ENCODE measurements at regions not wholly inside any gene's neighbourhood (a gene's known extent, or its start where the extent isn't known, plus 50 kb on each side); places are given as distances from the start of the nearest gene placed in this dataset.

DNA sequence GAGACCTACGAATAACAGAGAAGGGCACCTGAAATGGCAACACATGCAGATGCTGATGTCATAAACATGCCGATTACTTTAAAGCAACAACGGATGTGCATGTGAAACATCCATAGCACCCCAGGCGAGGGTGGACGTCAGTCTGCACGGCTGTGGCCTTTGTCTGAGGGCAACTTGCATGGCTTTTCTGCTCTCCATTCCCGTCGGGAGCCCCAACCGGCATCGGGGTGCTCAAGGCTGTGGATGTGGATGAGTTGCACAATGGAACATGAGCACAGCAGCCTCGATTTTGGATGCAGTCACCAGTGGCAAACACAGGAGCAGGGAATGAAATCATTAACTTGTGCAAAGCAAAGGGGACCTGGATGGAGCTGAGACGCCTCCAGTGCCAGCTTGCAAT lies 298.2 kb upstream of the SALL3 start:
- no peaks in the 10 kb centered on the region for H3K9me3 ChIP-seq (ENCODE audit: low read depth)
- no peaks in the 10 kb centered on the region for H3K27me3 ChIP-seq (replicated peaks; ENCODE audit: insufficient read depth)
- no peaks in the 10 kb centered on the region for H3K4me1 ChIP-seq (ENCODE audit: insufficient read depth)
- H3K36me3 ChIP-seq (ENCODE audit: low read depth) = no peaks in the 10 kb centered on the region
- no peak overlapping the region for H3K27ac ChIP-seq
- no peaks in the 10 kb centered on the region for H3K79me2 ChIP-seq (ENCODE audit: insufficient read depth)
- H3K9ac ChIP-seq = no peak overlapping the region
- H3F3A ChIP-seq (ENCODE audit: insufficient read depth) = no peaks in the 10 kb centered on the region
- no peaks in the 10 kb centered on the region for H4K20me1 ChIP-seq (ENCODE audit: insufficient read depth)
- no peak for TF ChIP-seq EZH2 (IDR thresholded peaks at IDR 0.05; ENCODE audit: insufficient read depth, poor library complexity, severe bottlenecking)
- no peak for TF ChIP-seq EZH2phosphoT487 (IDR thresholded peaks at IDR 0.05; ENCODE audit: insufficient read depth, low read depth)
- WGBS, 2 experiments (ENCODE audit: low coverage in 1 of 2, low lambda C conversion rate in 2 of 2, missing lambda C conversion rate in 2 of 2) = 37 to 45% methylated on average over 12 of the region's 12 CpGs
- in situ Hi-C loops (cut with MboI) = no loop called here
- H3K4me2 ChIP-seq (ENCODE audit: unreplicated experiment) = no peak overlapping the region
- H2AFZ ChIP-seq = no peak overlapping the region
- H3K4me3 ChIP-seq = no peak overlapping the region
- no peak for DNase-seq
- no peaks in the 10 kb centered on the region for H3K9me2 ChIP-seq (ENCODE audit: insufficient read depth)

DNA sequence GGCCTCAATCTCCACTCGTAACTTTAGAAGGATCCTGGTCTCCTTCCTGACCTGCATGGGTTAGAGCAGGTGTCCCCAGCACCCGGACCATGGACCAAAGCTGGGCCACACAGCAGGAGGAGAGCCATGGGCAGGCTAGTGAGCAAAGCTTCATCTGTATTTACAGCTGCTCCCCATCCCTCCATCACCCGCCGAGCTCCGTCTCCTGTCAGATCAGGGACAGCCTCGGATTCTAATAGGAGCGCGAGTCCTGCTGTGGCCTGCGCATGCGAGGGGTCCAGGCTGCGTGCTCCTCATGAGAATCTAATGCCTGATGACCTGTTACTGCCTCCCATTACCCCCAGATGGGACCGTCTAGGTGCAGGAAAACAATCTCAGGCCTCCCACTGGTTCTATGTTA lies 297.7 kb upstream of the SALL3 start:
- no peaks in the 10 kb centered on the region for H4K20me1 ChIP-seq (ENCODE audit: insufficient read depth)
- H2AFZ ChIP-seq = no peak overlapping the region
- H3K4me3 ChIP-seq = no peak overlapping the region
- WGBS, 2 experiments (ENCODE audit: low coverage in 1 of 2, low lambda C conversion rate in 2 of 2, missing lambda C conversion rate in 2 of 2) = 57 to 64% methylated on average over 12 of the region's 12 CpGs
- TF ChIP-seq EZH2phosphoT487 (IDR thresholded peaks at IDR 0.05; ENCODE audit: insufficient read depth, low read depth) (no peak), EZH2 (IDR thresholded peaks at IDR 0.05; ENCODE audit: insufficient read depth, poor library complexity, severe bottlenecking) (no peak)
- no peaks in the 10 kb centered on the region for H3K79me2 ChIP-seq (ENCODE audit: insufficient read depth)
- H3K9me2 ChIP-seq (ENCODE audit: insufficient read depth) = no peaks in the 10 kb centered on the region
- no peaks in the 10 kb centered on the region for H3F3A ChIP-seq (ENCODE audit: insufficient read depth)
- no peak overlapping the region for H3K4me2 ChIP-seq (ENCODE audit: unreplicated experiment)
- no peaks in the 10 kb centered on the region for H3K27me3 ChIP-seq (replicated peaks; ENCODE audit: insufficient read depth)
- H3K9me3 ChIP-seq (ENCODE audit: low read depth) = no peaks in the 10 kb centered on the region
- no peak for DNase-seq
- no peaks in the 10 kb centered on the region for H3K36me3 ChIP-seq (ENCODE audit: low read depth)
- no peaks in the 10 kb centered on the region for H3K4me1 ChIP-seq (ENCODE audit: insufficient read depth)
- H3K9ac ChIP-seq = no peak overlapping the region
- no peak overlapping the region for H3K27ac ChIP-seq
- in situ Hi-C loops (cut with MboI) = no loop called here

DNA sequence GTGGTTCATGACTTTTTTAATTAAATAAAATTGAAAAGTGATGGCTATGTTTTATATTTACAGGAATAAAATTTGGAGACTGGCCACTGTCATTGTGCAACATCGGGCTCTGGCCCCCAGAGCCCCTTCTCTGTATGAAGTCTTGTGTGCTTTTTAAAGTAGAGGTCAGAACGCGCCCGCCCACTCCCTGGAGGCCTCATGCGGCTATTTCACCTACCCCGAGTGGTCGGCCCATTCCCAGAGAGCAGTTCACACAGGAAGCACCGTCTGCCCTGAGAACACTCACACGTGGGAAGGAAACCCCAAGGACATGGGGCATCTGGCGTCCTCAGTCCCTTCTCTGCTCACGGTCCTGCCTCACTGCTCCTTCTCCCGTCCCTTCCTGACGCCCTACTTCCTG lies 296.9 kb upstream of the SALL3 start:
- Histone ChIP-seq H3K36me3 (ENCODE audit: low read depth) (no peaks in the 10 kb centered on the region), H3K9me2 (ENCODE audit: insufficient read depth) (no peaks in the 10 kb centered on the region), H2AFZ (no peak overlapping the region), H3K9me3 (ENCODE audit: low read depth) (no peaks in the 10 kb centered on the region), H3K27ac (no peak overlapping the region), H3K4me2 (ENCODE audit: unreplicated experiment) (no peak overlapping the region), H4K20me1 (ENCODE audit: insufficient read depth) (no peaks in the 10 kb centered on the region), H3K4me1 (ENCODE audit: insufficient read depth) (no peaks in the 10 kb centered on the region), H3K4me3 (no peak overlapping the region), H3K27me3 (replicated peaks; ENCODE audit: insufficient read depth) (no peaks in the 10 kb centered on the region), H3F3A (ENCODE audit: insufficient read depth) (no peaks in the 10 kb centered on the region), H3K9ac (no peak overlapping the region), H3K79me2 (ENCODE audit: insufficient read depth) (no peaks in the 10 kb centered on the region)
- 34 to 40% methylated on average over 12 to 13 of the region's 13 CpGs for WGBS, 2 experiments (ENCODE audit: low coverage in 1 of 2, low lambda C conversion rate in 2 of 2, missing lambda C conversion rate in 2 of 2)
- no peak for DNase-seq
- in situ Hi-C loops (cut with MboI) = no loop called here
- TF ChIP-seq EZH2 (IDR thresholded peaks at IDR 0.05; ENCODE audit: insufficient read depth, poor library complexity, severe bottlenecking) (no peak), EZH2phosphoT487 (IDR thresholded peaks at IDR 0.05; ENCODE audit: insufficient read depth, low read depth) (no peak)

DNA sequence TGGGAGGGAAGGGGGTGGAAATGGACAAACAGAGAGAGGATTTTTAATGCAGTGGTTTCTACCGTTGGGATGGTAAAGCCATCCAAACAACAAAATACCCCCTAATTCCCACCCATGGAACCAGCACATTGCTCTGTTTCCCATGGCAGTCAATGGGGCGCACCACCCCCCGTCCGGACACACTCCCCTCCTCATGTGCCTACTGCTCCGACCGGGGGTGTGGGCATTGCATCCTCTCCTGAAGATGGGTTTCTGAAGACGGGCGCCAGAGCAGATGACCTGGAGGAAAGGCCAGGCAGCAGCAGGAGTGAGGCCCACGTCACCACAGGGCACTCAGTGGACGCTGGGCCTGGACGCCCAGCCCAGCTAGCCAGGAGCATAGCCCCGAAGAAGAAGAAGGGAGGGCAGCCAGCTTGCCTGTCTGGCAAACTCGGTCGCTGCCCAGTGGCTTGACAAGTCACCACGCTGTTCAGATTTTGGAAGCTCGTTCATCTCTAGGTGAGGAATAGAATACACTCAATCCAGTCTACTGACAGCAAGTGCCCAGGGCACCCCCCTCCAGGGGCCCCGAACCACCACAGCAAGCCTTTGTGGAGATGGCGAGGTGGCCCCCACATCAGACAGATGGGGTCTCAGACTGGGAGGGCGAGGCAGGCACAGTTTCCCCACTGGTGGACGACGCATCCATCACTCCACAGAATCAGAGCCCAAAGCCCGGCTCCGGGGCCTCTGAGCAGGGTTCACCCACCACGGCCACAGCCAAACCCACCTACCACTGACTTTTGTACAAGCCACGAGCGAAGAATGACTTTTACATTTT lies 296.2 kb upstream of the SALL3 start:
- Histone ChIP-seq H3K79me2 (ENCODE audit: insufficient read depth) (no peaks in the 10 kb centered on the region), H2AFZ (no peak overlapping the region), H3K4me2 (ENCODE audit: unreplicated experiment) (no peak overlapping the region), H3F3A (ENCODE audit: insufficient read depth) (no peaks in the 10 kb centered on the region), H3K9me3 (ENCODE audit: low read depth) (no peaks in the 10 kb centered on the region), H3K4me3 (no peak overlapping the region), H3K9me2 (ENCODE audit: insufficient read depth) (no peaks in the 10 kb centered on the region), H3K36me3 (ENCODE audit: low read depth) (no peaks in the 10 kb centered on the region), H3K27me3 (replicated peaks; ENCODE audit: insufficient read depth) (no peaks in the 10 kb centered on the region), H4K20me1 (ENCODE audit: insufficient read depth) (no peaks in the 10 kb centered on the region), H3K4me1 (ENCODE audit: insufficient read depth) (no peaks in the 10 kb centered on the region), H3K9ac (no peak overlapping the region), H3K27ac (no peak overlapping the region)
- TF ChIP-seq EZH2phosphoT487 (IDR thresholded peaks at IDR 0.05; ENCODE audit: insufficient read depth, low read depth) = no peak
- no peak for TF ChIP-seq EZH2 (IDR thresholded peaks at IDR 0.05; ENCODE audit: insufficient read depth, poor library complexity, severe bottlenecking)
- in situ Hi-C loops (cut with MboI) = no loop called here
- WGBS, 2 experiments (ENCODE audit: low coverage in 1 of 2, low lambda C conversion rate in 2 of 2, missing lambda C conversion rate in 2 of 2) = 48 to 50% methylated on average over 25 to 26 of the region's 26 CpGs
- DNase-seq = no peak
